ENCODE measurements at regions not wholly inside any gene's neighbourhood (a gene's known extent, or its start where the extent isn't known, plus 50 kb on each side); places are given as distances from the start of the nearest gene placed in this dataset.

- H3K9ac ChIP-seq (ENCODE audit: control insufficient read depth, extremely low read depth, insufficient read depth, low read length), result no peak overlapping the region
- TF ChIP-seq EZH2 (IDR thresholded peaks at IDR 0.05; ENCODE audit: low read length), result no peak
- no peak for TF ChIP-seq CTCF (optimal IDR thresholded peaks at IDR 0.05 in 1 of 3, IDR thresholded peaks at IDR 0.05 in 1 of 3, conservative IDR thresholded peaks at IDR 0.05 in 1 of 3; ENCODE audit: extremely low read depth in 1 of 3, insufficient read depth in 2 of 3, low read length in 3 of 3)
- FAIRE-seq (no peak), DNase-seq (ENCODE audit: low read depth, low spot score) (no peak)
- H3K27me3 ChIP-seq (ENCODE audit: control insufficient read depth, extremely low read depth, insufficient read depth, low read length), result no peaks in the 10 kb centered on the region
- dilution Hi-C loops (cut with MboI; ENCODE audit: extremely low pct_ligation_motif_present, low sequenced_read_pairs), result no loop called here
- no peak overlapping the region for H3K27ac ChIP-seq (ENCODE audit: control insufficient read depth, insufficient read depth, low read length)
- no peaks in the 10 kb centered on the region for H3K36me3 ChIP-seq (ENCODE audit: control insufficient read depth in 2 of 2, extremely low read depth in 1 of 2, insufficient read depth in 2 of 2, low read length in 2 of 2)
- H3K9me3 ChIP-seq (ENCODE audit: control insufficient read depth, low read depth, low read length), result no peaks in the 10 kb centered on the region
- no peak overlapping the region for H3K4me3 ChIP-seq (ENCODE audit: control insufficient read depth in 2 of 3, extremely low read depth in 1 of 3, insufficient read depth in 2 of 3, low read depth in 1 of 3, low read length in 3 of 3)
- H3K4me1 ChIP-seq (ENCODE audit: control insufficient read depth, extremely low read depth, insufficient read depth, low read length), result peaks cover 8% of the 10 kb centered on the region
- no peaks in the 10 kb centered on the region for H4K20me1 ChIP-seq (ENCODE audit: control insufficient read depth, extremely low read depth, insufficient read depth, low read length)
- no peaks in the 10 kb centered on the region for H3K9me1 ChIP-seq (ENCODE audit: control insufficient read depth, extremely low read depth, insufficient read depth, low read length)
- H2AFZ ChIP-seq (ENCODE audit: control insufficient read depth, low read length), result no peak overlapping the region
- H3K4me2 ChIP-seq (ENCODE audit: control insufficient read depth, extremely low read depth, insufficient read depth, low read depth, low read length), result no peak overlapping the region
- no peaks in the 10 kb centered on the region for H3K79me2 ChIP-seq (ENCODE audit: control insufficient read depth, insufficient read depth, low read length)
Measured at GRCh38 chr1:60937720-60938119, 144.6 kb upstream of the NFIA start.

- Histone ChIP-seq H3K9me1 (ENCODE audit: control insufficient read depth, extremely low read depth, insufficient read depth, low read length) (no peaks in the 10 kb centered on the region), H3K27ac (ENCODE audit: control insufficient read depth, insufficient read depth, low read length) (no peak overlapping the region), H3K36me3 (ENCODE audit: control insufficient read depth in 2 of 2, extremely low read depth in 1 of 2, insufficient read depth in 2 of 2, low read length in 2 of 2) (no peaks in the 10 kb centered on the region), H3K4me1 (ENCODE audit: control insufficient read depth, extremely low read depth, insufficient read depth, low read length) (no peaks in the 10 kb centered on the region), H3K9ac (ENCODE audit: control insufficient read depth, extremely low read depth, insufficient read depth, low read length) (no peak overlapping the region), H3K79me2 (ENCODE audit: control insufficient read depth, insufficient read depth, low read length) (no peaks in the 10 kb centered on the region), H3K4me2 (ENCODE audit: control insufficient read depth, extremely low read depth, insufficient read depth, low read depth, low read length) (no peak overlapping the region), H4K20me1 (ENCODE audit: control insufficient read depth, extremely low read depth, insufficient read depth, low read length) (no peaks in the 10 kb centered on the region), H3K9me3 (ENCODE audit: control insufficient read depth, low read depth, low read length) (no peaks in the 10 kb centered on the region), H2AFZ (ENCODE audit: control insufficient read depth, low read length) (no peak overlapping the region), H3K27me3 (ENCODE audit: control insufficient read depth, extremely low read depth, insufficient read depth, low read length) (no peaks in the 10 kb centered on the region), H3K4me3 (ENCODE audit: control insufficient read depth in 2 of 3, extremely low read depth in 1 of 3, insufficient read depth in 2 of 3, low read depth in 1 of 3, low read length in 3 of 3) (no peak overlapping the region)
- no peak for FAIRE-seq
- TF ChIP-seq EZH2 (IDR thresholded peaks at IDR 0.05; ENCODE audit: low read length), result no peak
- no peak for TF ChIP-seq CTCF (optimal IDR thresholded peaks at IDR 0.05 in 1 of 3, IDR thresholded peaks at IDR 0.05 in 1 of 3, conservative IDR thresholded peaks at IDR 0.05 in 1 of 3; ENCODE audit: extremely low read depth in 1 of 3, insufficient read depth in 2 of 3, low read length in 3 of 3)
- DNase-seq (ENCODE audit: low read depth, low spot score), result no peak
- dilution Hi-C loops (cut with MboI; ENCODE audit: extremely low pct_ligation_motif_present, low sequenced_read_pairs), result no loop called here
Measured at GRCh38 chr1:60936591-60937342, 145.6 kb upstream of the NFIA start.

Data from keratinocyte (primary cell).